PC-9 (cell line): ENCODE measurements at regions not wholly inside any gene's neighbourhood (a gene's known extent, or its start where the extent isn't known, plus 50 kb on each side); places are given as distances from the start of the nearest gene placed in this dataset.

Experiments used
- CTCF ChIP-seq: fragments of 200-600 bp; sonication (generic); conservative IDR thresholded peaks from 2 replicates; pipeline ENCODE4 v1.6.1; 2017; ENCODE audit warnings: mixed run types, antibody characterized with exemption, mild to moderate bottlenecking, moderate library complexity
- EZH2 ChIP-seq: fragments of 200-600 bp; sonication (generic); IDR thresholded peaks from 2 replicates; pipeline ENCODE4 v1.8.0; 2017; ENCODE audit warnings: antibody characterized with exemption, low read depth

DNA sequence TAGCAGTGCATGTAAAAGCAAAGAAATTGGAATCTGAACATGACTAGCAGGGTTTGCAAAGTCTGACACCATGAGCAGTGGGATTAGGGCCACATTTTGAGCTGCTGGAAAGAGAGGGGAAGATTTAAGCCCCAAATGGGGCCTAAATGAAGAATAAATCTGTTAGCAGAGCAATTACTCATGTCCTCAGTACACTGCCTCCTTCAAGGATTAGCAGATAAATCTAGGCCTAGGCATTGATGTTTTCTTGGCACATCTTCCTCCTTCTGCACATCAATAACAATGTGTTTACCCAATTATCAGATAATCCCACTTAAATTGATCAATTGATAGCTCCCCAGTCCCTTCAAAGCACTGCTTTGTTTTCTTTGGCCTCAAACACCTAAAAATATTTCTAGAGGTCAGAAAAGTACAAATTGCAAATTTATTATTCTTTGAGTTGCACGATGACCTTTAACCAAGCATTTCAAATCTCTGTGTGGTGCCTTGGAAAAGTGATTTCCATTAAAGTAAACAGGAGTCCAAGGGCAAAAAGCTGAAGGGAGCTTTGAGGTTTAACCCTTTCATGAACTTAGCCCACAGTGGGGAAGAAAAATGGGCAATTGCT is 514.7 kb upstream of the CHORDC1 start:
- TF ChIP-seq CTCF (no peak), EZH2 (no peak)
